Activated T-cell treated with anti-CD3 and anti-CD28 coated beads, Interleukin-2, amount 50 U/mL, for 72 hours (primary cell): ENCODE measurements at regions not wholly inside any gene's neighbourhood (a gene's known extent, or its start where the extent isn't known, plus 50 kb on each side); places are given as distances from the start of the nearest gene placed in this dataset.
"Not testable (repeated sequence)": the region's sequence is repeated elsewhere in the genome, so short reads cannot be mapped to it uniquely, and the experiment has no call there.

Experiments
- ATAC-seq, 2 donors: fragments of 150-1000 bp; cut with Tn5 transposase; replicated peaks in 1 of 2; 2 replicates each; pipeline ENCODE4 v1.10.0; 2021; ENCODE audit warnings: moderate library complexity in 2 of 2, mild to moderate bottlenecking in 1 of 2
- DNase-seq, 2 donors: peaks; one replicate each; pipeline ENCODE4 v3.0.0; 2021 to 2022; ENCODE audit warnings: mixed read lengths in 1 of 2
- H3K27ac Mint-ChIP-seq: one replicate; pipeline ENCODE4 v1.8.0; 2022; ENCODE audit warnings: mild to moderate bottlenecking, moderate library complexity, mixed read lengths
- H3K27me3 Mint-ChIP-seq: one replicate; pipeline ENCODE4 v1.8.0; 2022; ENCODE audit warnings: low read depth, mixed read lengths
- H3K36me3 Mint-ChIP-seq, 2 donors: one replicate each; pipeline ENCODE4 v1.8.0; 2022; ENCODE audit warnings: mixed read lengths in 2 of 2, mild to moderate bottlenecking in 1 of 2; ENCODE audit not compliant: insufficient read depth in 2 of 2
- H3K4me1 Mint-ChIP-seq: one replicate; pipeline ENCODE4 v1.8.0; 2022; ENCODE audit warnings: low read depth, mixed read lengths
- H3K4me3 Mint-ChIP-seq, 2 donors: one replicate each; pipeline ENCODE4 v1.8.0; 2022; ENCODE audit warnings: mild to moderate bottlenecking in 2 of 2, mixed read lengths in 2 of 2, moderate library complexity in 2 of 2
- H3K9me3 Mint-ChIP-seq, 2 donors: one replicate each; pipeline ENCODE4 v1.8.0; 2022; ENCODE audit warnings: mixed read lengths in 2 of 2

DNA sequence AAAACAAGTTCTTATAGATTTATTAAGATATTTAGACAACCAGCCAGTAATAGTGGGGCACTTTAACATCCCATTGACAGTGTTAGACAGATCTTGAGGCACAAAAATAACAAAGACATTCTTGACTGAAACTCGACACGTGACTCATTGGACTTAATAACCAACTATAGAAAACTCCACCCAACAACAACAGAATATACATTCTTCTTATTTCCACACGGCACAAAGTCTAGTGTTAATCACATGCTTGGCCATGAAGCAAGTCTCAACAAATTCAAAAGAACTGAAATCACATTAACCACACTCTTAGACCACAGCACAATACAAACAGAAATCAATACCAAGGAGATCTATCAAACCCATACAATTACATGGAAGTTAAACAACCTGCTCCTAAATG lies 138.1 kb downstream of the ARL5B start:
- Mint-ChIP-seq H3K36me3 (peaks cover 0 to 2% of the 10 kb centered on the region in 2 donors), H3K27me3 (no peaks in the 10 kb centered on the region), H3K9me3 (peaks cover 0 to 6% of the 10 kb centered on the region in 2 donors), H3K4me1 (no peaks in the 10 kb centered on the region), H3K27ac (no peak overlapping the region), H3K4me3 (no peak overlapping the region)
- ATAC-seq = no peak
- DNase-seq = no peak

GRCh38 chr10:18822156-18822555 lies 162.9 kb downstream of the ARL5B start:
- no peak overlapping the region for H3K27ac Mint-ChIP-seq
- DNase-seq = no peak
- H3K36me3 Mint-ChIP-seq = no peaks in the 10 kb centered on the region
- H3K27me3 Mint-ChIP-seq = no peaks in the 10 kb centered on the region
- no peak for ATAC-seq
- H3K4me1 Mint-ChIP-seq = no peaks in the 10 kb centered on the region
- H3K4me3 Mint-ChIP-seq = no peak overlapping the region
- peaks cover 1 to 13% of the 10 kb centered on the region in 2 donors for H3K9me3 Mint-ChIP-seq

DNA sequence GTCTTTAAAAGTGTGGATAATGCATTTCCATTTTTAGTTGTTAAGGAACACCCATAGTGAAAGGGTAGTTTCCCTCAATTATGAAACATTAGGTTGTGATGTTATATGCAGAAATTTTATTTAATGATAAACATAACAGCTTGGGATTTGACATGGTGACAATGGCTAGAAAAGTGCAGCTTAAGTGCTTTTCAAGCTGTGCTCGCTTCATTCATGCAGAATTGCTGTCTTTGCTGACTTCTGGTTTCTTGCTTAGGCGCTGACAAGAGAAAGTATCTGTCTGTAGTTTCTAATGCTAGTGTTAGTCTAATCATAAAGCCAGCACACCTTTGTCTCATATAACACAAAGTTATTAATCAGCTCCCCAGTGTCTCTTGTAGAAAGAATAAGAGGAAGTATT lies 170.0 kb downstream of the ARL5B start:
- ATAC-seq = no peak
- DNase-seq = no peak
- Mint-ChIP-seq H3K4me3 (no peak overlapping the region), H3K9me3 (peaks cover 0 to 2% of the 10 kb centered on the region in 2 donors), H3K4me1 (no peaks in the 10 kb centered on the region), H3K36me3 (no peaks in the 10 kb centered on the region), H3K27me3 (no peaks in the 10 kb centered on the region), H3K27ac (no peak overlapping the region)

- no peak overlapping the region for H3K4me3 Mint-ChIP-seq
- no peak for ATAC-seq
Observed at GRCh38 chr10:18830277-18830676, 171.0 kb downstream of the ARL5B start.

DNA sequence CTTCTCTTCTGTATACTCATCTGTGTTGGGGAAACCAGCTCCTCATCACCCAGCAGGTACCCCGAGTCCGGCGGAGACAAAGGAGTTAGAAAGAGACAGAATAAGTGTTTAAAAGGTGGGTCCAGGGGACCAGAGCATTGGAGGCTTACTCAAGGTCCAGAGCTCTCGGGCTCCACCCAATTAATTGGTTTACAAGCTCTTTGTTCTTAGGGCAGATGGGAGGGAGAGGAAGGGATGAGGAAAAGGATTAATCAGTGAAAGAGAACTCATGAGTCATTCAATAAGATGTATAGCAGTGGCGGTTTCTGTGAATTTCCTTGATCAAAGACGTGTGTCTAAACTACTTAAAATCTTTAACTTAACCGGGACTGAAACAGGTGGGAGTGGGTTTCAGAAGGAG lies 192.0 kb upstream of the MALRD1 start:
- H3K27me3 Mint-ChIP-seq, H3K4me3 Mint-ChIP-seq, ATAC-seq, H3K36me3 Mint-ChIP-seq, DNase-seq, H3K27ac Mint-ChIP-seq, H3K4me1 Mint-ChIP-seq, H3K9me3 Mint-ChIP-seq: not testable (repeated sequence)

More at GRCh38 chr10:18830277-18830676, 171.0 kb downstream of the ARL5B start:
- Mint-ChIP-seq H3K9me3 (peaks cover 0 to 2% of the 10 kb centered on the region in 2 donors), H3K27me3 (no peaks in the 10 kb centered on the region), H3K27ac (no peak overlapping the region), H3K4me1 (no peaks in the 10 kb centered on the region), H3K36me3 (no peaks in the 10 kb centered on the region)
- DNase-seq = no peak

DNA sequence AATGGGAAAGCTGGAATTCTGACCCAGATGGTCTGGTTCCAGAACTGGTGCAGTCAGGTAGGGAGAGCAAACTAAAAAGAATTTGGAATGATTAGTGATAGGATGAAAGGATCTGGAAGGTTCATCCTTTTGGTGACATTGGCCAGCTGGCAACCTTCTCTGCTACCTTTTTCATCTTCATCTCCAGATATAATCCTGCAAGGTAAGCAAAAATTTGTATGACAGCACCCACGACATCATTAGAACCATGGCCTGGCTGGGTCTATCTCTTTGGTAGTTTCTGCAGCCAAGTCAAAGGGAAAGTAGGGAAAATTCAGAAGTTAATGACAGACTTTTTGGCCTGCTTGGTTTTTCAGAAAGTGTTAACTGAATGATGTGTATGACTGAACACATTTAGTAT lies 188.9 kb upstream of the MALRD1 start:
- ATAC-seq = no peak
- peaks cover 2 to 5% of the 10 kb centered on the region in 2 donors for H3K9me3 Mint-ChIP-seq
- no peaks in the 10 kb centered on the region for H3K27me3 Mint-ChIP-seq
- no peak overlapping the region for H3K27ac Mint-ChIP-seq
- no peak for DNase-seq
- H3K4me3 Mint-ChIP-seq = no peak overlapping the region
- no peaks in the 10 kb centered on the region for H3K36me3 Mint-ChIP-seq
- no peaks in the 10 kb centered on the region for H3K4me1 Mint-ChIP-seq

DNA sequence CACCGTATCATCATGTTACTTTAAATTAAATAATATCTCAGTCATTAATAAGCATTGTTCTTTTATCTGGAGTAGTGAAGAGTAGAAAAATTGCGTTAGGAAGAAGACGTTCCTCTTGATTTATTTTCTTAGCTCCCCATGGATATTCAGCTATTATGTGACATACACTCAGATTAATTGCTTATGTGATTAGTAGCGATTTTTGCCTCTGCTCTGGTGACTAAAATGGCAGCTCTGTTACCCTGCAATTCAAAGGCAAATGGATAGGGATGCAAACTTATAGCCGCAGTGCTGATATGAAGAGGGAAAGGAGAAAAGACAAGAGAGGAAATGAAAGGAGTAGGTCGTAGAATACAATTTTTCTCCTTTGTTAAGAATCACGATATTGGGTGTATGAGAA lies 188.4 kb upstream of the MALRD1 start:
- DNase-seq (no peak), ATAC-seq (no peak)
- no peaks in the 10 kb centered on the region for H3K36me3 Mint-ChIP-seq
- peaks cover 2 to 5% of the 10 kb centered on the region in 2 donors for H3K9me3 Mint-ChIP-seq
- H3K27me3 Mint-ChIP-seq = no peaks in the 10 kb centered on the region
- H3K4me1 Mint-ChIP-seq = no peaks in the 10 kb centered on the region
- H3K27ac Mint-ChIP-seq = no peak overlapping the region
- H3K4me3 Mint-ChIP-seq = no peak overlapping the region

DNA sequence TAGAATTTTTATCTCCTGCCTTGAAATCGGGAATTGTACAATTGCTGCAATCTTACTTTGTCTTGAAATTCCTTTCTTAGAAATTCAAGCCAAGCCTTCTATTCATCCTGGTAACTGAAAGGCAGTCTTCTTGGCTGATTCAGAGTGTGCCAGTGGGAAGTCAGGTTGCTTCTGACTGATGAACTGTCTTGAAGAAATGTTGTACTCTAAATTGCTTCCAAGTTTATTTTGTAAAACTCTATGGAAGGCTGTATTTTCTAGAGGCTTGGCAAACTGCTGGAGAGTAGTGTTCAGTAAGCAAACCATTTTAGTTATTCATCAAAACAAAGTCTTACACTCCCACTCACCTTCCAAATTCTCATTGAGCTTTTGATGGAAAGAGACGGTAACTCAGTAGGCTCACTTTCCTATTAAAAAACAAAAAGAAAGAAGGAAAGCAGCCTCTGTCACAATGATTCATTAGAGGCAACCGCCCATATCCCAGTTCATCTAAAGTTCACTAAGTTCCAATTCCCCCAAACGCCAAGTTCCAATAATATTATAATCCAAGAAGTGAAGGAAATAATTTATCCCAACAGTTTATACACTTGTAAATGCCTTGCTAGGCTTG lies 187.9 kb upstream of the MALRD1 start:
- Mint-ChIP-seq H3K36me3 (no peaks in the 10 kb centered on the region), H3K9me3 (peaks cover 2 to 5% of the 10 kb centered on the region in 2 donors), H3K27ac (no peak overlapping the region), H3K4me3 (no peak overlapping the region), H3K4me1 (no peaks in the 10 kb centered on the region), H3K27me3 (no peaks in the 10 kb centered on the region)
- no peak for DNase-seq
- no peak for ATAC-seq

GRCh38 chr10:18861382-18861781 lies 187.2 kb upstream of the MALRD1 start:
- Mint-ChIP-seq H3K27me3 (no peaks in the 10 kb centered on the region), H3K4me1 (no peaks in the 10 kb centered on the region), H3K27ac (no peak overlapping the region), H3K4me3 (no peak overlapping the region), H3K9me3 (peaks cover 2 to 5% of the 10 kb centered on the region in 2 donors), H3K36me3 (no peaks in the 10 kb centered on the region)
- ATAC-seq (no peak), DNase-seq (no peak)

GRCh38 chr10:18866852-18867251 lies 181.7 kb upstream of the MALRD1 start:
- H3K4me1 Mint-ChIP-seq = no peaks in the 10 kb centered on the region
- no peaks in the 10 kb centered on the region for H3K27me3 Mint-ChIP-seq

GRCh38 chr10:18868919-18869318 lies 179.7 kb upstream of the MALRD1 start:
- no peak overlapping the region for H3K4me3 Mint-ChIP-seq
- peaks cover 3 to 8% of the 10 kb centered on the region in 2 donors for H3K9me3 Mint-ChIP-seq
- DNase-seq (no peak), ATAC-seq (no peak)
- peaks cover 0 to 4% of the 10 kb centered on the region in 2 donors for H3K36me3 Mint-ChIP-seq
- H3K27me3 Mint-ChIP-seq = no peaks in the 10 kb centered on the region
- no peak overlapping the region for H3K27ac Mint-ChIP-seq
- no peaks in the 10 kb centered on the region for H3K4me1 Mint-ChIP-seq

More at GRCh38 chr10:18866852-18867251, 181.7 kb upstream of the MALRD1 start:
- Mint-ChIP-seq H3K27ac (no peak overlapping the region), H3K9me3 (peaks cover 3 to 8% of the 10 kb centered on the region in 2 donors), H3K36me3 (peaks cover 0 to 4% of the 10 kb centered on the region in 2 donors), H3K4me3 (no peak overlapping the region)
- DNase-seq (no peak), ATAC-seq (no peak)

- ATAC-seq = no peak
- Mint-ChIP-seq H3K27ac (no peak overlapping the region), H3K4me3 (no peak overlapping the region)
Observed at GRCh38 chr10:18875477-18875876, 173.1 kb upstream of the MALRD1 start.

GRCh38 chr10:18879284-18879683 lies 169.3 kb upstream of the MALRD1 start:
- ATAC-seq = no peak
- H3K9me3 Mint-ChIP-seq = peaks cover 0 to 2% of the 10 kb centered on the region in 2 donors
- no peak for DNase-seq
- H3K27ac Mint-ChIP-seq = no peak overlapping the region
- no peaks in the 10 kb centered on the region for H3K36me3 Mint-ChIP-seq
- H3K27me3 Mint-ChIP-seq = no peaks in the 10 kb centered on the region
- no peaks in the 10 kb centered on the region for H3K4me1 Mint-ChIP-seq
- H3K4me3 Mint-ChIP-seq = no peak overlapping the region

More at GRCh38 chr10:18875477-18875876, 173.1 kb upstream of the MALRD1 start:
- Mint-ChIP-seq H3K4me1 (no peaks in the 10 kb centered on the region), H3K27me3 (no peaks in the 10 kb centered on the region), H3K9me3 (peaks cover 4 to 5% of the 10 kb centered on the region in 2 donors), H3K36me3 (peaks cover 0 to 4% of the 10 kb centered on the region in 2 donors)
- no peak for DNase-seq

GRCh38 chr10:18880530-18880929 lies 168.1 kb upstream of the MALRD1 start:
- Mint-ChIP-seq H3K9me3 (peaks cover 0 to 5% of the 10 kb centered on the region in 2 donors), H3K27ac (no peak overlapping the region), H3K27me3 (no peaks in the 10 kb centered on the region), H3K36me3 (no peaks in the 10 kb centered on the region), H3K4me1 (no peaks in the 10 kb centered on the region), H3K4me3 (no peak overlapping the region)
- DNase-seq (no peak), ATAC-seq (no peak)
